GM21825 (cell line): ENCODE measurements at regions not wholly inside any gene's neighbourhood (a gene's known extent, or its start where the extent isn't known, plus 50 kb on each side); places are given as distances from the start of the nearest gene placed in this dataset.
A peak's percentile ranks its signal among the peaks of the same experiment; 100 is the strongest.

Experiments
- ATAC-seq: cut with Tn5 transposase; IDR thresholded peaks from one replicate; pipeline ENCODE4 v1.9.1; 2021; ENCODE audit warnings: mild to moderate bottlenecking, moderate library complexity; ENCODE audit not compliant: unreplicated experiment

DNA sequence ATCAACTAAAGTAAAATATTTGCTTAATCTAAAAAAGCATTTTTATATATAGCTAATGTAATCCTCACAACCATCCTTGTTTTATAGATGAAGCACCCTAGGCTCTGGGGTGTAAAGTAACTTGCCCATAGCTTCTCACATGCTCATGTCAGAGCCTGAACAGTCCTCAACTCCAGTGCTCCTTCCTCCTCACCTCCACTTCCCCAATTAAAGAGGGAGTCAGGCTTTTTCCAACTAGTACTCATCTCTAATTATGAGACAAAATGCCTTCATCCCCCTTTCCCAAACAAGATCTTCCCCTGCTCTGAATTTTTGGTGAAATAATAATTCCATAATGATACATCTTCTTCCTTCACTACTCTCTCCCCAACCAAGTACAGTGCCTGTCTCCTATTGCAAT lies 290.8 kb upstream of the PRDM1 start:
- no peak for ATAC-seq

- ATAC-seq, result no peak
Observed at GRCh38 chr6:105794870-105795269, 291.3 kb upstream of the PRDM1 start.

DNA sequence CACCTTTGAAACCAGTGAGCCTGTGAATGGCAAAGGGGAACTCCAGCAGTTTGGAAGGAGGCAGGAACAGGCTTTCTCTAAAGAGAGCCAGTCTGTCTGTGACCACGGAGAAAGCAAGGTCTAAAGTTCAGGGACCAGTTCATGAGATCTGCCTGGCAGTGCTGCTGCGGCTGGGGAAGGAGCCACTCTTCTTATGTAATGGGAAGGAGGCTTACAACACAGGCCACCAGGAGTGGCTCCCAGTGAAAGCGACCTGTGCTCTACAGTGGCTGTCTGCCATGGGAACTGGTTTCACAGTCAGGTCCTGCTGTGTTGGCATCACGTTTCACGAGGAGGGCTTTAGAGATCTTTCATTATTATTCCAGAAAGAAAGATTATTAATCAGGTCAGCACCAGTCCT lies 291.9 kb upstream of the PRDM1 start:
- ATAC-seq, result no peak

GRCh38 chr6:105793130-105793529 lies 293.0 kb upstream of the PRDM1 start:
- peak; percentile 51 for ATAC-seq

GRCh38 chr6:105791583-105792318 lies 294.4 kb upstream of the PRDM1 start:
- peak; percentile 45 for ATAC-seq

DNA sequence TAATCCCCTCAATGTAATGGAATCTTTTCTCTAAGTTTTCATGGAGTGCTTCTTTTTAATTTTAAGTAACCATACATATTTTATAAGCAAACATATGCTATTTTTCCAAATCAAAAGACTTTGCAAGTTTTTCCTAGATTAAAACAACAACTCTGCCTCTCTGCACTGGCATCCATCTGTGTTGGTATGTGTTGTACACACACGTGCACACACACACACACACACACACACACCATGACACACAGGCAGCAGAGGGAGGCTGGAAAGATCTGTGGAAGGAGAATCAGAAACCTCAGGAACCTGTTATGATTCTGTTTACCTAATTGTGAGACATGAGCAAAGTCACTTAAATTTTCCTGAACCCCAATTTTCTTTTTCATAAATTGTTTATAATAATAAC lies 295.0 kb upstream of the PRDM1 start:
- ATAC-seq, result no peak

- ATAC-seq, result no peak
Observed at GRCh38 chr6:105790635-105791034, 295.5 kb upstream of the PRDM1 start.

- no peak for ATAC-seq
Observed at GRCh38 chr6:105789935-105790334, 296.2 kb upstream of the PRDM1 start.

GRCh38 chr6:105787747-105788146 lies 298.4 kb upstream of the PRDM1 start:
- ATAC-seq, result no peak

DNA sequence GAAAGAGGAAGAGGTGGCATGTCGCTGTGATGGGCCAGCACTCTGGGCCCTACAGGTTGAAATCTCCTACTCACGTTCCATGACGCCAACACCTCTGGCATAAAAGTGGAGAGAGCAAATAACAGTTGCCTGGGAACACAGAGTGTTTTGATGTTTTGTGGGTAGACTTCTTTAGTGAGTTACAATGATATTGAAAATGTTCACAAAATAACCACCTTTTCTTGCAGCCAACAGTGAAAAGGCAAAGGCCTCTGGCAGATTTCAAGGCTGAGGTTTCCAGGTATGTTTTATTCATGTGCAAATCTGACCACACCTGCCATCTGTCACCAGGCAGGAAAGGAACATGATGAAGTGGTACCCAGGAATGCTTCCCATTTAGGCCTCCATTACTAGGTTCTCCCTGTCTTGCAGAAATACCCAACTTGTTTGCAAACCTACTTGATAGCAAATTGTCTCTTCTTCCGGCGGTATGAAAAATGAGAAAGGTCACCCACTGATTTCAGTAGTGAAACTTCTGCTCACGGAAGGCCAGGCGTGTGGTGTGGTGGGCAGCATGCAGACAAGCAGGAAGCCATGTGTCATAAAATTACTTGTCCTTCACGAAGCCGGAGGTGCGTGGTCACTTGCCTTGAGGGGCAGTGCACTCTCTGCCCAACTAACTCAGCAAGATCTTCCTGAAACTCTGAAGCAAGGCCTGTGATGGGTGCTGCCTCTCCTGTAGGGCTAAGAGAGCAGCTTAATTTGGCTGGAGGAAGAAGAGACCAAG lies 299.1 kb upstream of the PRDM1 start:
- ATAC-seq, result peak; percentile 52

DNA sequence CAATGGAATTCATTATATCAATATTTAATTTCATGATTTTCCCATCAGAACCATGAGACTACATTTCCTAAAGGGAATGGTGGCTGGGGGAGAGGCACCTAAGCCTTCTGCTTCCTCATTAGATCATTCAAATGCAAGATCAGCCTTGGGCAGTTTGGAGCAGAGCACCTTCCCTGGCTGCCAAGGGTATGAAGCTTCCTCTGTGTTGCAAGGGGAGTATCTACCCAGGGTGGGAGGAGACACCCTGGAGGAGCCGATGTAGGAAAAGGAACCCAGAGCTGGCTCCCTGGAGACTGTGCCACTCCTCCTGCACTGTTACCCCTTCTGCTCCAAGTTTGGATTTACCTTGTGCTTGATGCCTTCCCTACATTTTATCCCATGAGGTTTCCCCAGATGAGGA lies 299.7 kb upstream of the PRDM1 start:
- no peak for ATAC-seq

GRCh38 chr6:105785066-105785811 lies 300.9 kb upstream of the PRDM1 start:
- no peak for ATAC-seq

DNA sequence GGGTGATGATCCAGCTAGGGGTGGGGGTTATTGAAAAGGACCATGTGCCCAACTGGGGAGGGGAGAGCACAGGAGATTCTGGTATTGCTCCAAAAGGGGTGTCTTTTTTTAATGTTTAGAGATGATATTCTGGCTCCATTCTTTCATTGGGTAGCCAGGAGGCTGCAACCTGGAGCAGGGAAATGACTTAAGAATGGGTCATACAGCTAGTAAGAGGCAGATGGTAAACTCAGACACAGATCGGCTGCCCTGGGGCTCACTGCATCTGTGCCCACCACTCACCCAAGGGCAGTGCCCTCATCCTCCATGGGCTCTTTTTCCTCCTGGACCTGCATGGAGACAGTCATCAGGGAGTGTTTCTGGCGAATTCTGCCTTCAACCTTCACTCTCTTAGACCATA lies 302.0 kb upstream of the PRDM1 start:
- ATAC-seq, result no peak

DNA sequence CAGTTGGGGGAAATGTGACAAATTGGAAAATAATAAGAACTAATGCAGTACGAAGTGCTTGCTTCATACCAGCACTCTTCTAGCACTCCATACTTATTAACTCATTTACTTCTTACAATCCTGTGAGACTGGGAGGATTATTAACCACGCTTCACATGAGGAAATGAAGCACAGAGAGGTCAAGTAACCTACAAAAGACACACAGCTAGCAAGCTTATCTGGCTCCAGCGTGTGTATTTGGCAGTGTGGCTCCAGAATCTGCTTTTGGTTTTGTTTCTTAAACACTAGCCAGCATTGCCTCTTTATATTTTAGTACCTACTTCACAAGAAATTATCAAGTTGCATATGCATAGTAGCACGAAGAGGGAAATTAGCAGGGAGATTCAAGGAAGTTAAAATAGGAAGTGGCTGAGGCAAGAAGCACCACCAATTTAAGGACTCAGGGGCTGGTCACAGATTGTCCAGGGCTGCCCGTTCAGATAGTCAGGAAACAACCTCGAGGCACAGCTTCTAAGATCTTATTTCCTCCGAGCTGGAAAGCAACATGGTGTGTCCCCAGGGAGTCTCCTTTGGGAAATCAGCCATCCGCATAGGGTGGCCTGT lies 302.7 kb upstream of the PRDM1 start:
- no peak for ATAC-seq

GRCh38 chr6:105781915-105782314 lies 304.2 kb upstream of the PRDM1 start:
- ATAC-seq, result no peak

DNA sequence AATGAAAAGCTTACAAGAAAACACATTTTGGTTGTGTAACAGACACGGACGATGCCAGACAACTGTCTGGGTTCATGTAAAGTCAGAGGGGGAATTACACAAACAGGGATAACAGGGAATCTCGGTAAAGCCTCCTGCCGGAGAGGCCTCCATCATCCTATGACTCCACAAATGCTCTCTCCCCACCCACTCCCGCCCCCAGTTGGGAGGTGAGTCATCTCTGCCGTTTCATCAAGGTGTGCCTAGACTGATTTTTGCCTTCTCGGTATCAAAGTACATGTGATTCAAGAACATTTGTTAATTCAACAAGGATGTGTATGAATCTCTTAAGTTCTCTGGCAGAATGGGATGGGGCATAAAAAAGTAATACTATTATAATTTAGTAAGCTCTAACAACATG lies 304.9 kb upstream of the PRDM1 start:
- ATAC-seq, result no peak

DNA sequence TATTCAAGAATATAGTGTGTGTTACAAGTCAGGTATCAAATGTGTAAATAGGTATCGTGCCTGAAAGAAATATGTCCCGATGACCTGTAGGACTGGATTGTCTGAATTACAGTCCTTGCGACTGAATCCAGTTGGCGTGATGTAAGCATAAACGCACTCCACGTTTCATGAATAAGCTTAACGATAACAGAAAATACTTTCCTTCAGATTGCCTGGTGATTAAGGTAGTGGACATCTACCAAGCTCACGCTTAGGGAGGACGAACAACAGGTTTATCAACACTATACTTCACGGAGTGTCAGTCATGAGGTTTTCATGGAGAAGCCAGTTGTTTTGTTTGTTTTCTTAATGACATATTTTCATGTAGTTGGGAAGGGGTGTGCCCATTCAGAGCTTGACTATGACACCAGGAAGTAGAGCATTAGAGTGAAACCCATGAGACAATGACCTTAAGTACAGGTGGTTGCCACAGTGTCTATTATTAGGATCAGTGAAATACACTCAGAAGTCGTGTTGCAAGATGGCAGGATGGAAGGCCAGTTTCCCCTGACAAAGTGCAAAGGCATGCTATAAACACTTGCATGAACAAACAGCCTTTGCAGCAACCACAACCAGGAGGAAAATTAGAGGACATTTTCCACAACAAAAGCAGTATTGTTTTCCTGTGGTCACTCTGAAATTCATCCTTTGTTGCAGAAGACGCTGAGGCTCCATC lies 305.8 kb upstream of the PRDM1 start:
- no peak for ATAC-seq

GRCh38 chr6:105779110-105779509 lies 307.0 kb upstream of the PRDM1 start:
- no peak for ATAC-seq

DNA sequence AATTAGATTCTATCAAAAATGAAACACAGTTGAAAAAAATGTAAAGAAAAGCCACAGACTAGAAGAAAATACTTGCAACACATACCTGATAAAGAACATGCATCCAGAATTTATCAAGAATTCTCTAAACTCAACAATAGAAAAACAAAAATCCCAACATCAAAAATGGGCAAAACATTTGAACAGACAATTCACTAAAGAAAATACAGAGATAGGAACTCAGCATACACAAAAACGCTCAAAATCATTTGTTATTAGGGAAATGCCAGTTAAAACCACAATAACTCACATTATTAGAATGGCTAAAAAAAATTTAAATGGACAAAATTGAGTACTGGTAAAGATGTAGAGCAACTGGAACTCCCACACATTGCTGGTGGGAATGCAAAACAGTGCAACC lies 311.0 kb upstream of the PRDM1 start:
- ATAC-seq, result no peak

DNA sequence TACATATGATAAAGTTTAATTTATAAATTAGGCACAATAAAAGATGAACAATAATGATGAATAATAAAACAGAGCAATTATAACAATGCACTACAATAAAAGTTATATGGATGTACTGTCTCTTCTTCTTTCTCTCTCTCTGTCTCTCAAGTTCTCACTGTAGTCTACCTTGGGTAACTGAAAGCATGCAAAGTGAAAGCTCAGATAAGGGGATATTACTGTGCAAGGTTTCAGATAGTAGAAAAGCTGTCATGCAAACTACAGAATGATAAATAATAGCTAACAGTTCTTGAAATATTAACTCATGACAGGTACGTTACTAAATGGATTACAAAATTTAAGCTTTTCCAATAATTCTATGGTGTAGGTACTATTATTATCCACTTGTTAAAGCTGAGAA lies 311.9 kb upstream of the PRDM1 start:
- ATAC-seq, result peak; percentile 64
